Gastroesophageal sphincter (tissue), 3 donors: ENCODE measurements at regions not wholly inside any gene's neighbourhood (a gene's known extent, or its start where the extent isn't known, plus 50 kb on each side); places are given as distances from the start of the nearest gene placed in this dataset.

Source experiments
- POLR2A ChIP-seq, 2 donors: fragments of 450-650 bp; IDR thresholded peaks; one replicate each; pipeline ENCODE4 v1.6.1; 2017; ENCODE audit warnings: antibody characterized with exemption in 2 of 2, mild to moderate bottlenecking in 2 of 2, moderate library complexity in 1 of 2
- TF ChIP-seq, protein P1 (sequence below), 4 experiments: fragments of 200-600 bp in 2 of 4; fragments of 450-650 bp in 2 of 4; sonication (generic) in 1 of 4; IDR thresholded peaks; one replicate each; pipeline ENCODE4 v1.5.1; 2017 to 2019; ENCODE audit warnings: antibody characterized with exemption in 4 of 4, mild to moderate bottlenecking in 2 of 4, moderate library complexity in 2 of 4

DNA sequence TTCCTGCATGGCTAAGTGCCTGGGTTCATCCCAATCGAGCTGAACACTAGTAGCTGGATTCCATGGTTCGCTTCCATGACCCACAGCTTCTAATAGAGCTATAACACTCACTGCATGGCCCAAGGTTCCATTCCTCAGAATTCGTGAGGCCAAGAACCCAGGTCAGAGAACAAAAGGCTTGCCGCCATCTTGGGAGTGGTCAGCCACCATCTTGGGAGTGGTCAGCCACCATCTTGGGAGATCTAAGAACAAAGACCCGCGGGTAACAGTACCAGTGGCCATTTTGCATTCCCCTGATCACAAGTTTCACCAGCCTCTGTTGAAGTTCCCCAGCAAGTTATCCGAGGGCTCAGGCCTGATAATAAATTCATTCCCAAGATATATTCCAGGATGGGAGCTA is 179.6 kb downstream of the LMBRD1 start:
- TF ChIP-seq POLR2A (IDR thresholded peaks at IDR 0.05): no peak
- TF ChIP-seq, protein P1, sequence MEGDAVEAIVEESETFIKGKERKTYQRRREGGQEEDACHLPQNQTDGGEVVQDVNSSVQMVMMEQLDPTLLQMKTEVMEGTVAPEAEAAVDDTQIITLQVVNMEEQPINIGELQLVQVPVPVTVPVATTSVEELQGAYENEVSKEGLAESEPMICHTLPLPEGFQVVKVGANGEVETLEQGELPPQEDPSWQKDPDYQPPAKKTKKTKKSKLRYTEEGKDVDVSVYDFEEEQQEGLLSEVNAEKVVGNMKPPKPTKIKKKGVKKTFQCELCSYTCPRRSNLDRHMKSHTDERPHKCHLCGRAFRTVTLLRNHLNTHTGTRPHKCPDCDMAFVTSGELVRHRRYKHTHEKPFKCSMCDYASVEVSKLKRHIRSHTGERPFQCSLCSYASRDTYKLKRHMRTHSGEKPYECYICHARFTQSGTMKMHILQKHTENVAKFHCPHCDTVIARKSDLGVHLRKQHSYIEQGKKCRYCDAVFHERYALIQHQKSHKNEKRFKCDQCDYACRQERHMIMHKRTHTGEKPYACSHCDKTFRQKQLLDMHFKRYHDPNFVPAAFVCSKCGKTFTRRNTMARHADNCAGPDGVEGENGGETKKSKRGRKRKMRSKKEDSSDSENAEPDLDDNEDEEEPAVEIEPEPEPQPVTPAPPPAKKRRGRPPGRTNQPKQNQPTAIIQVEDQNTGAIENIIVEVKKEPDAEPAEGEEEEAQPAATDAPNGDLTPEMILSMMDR (IDR thresholded peaks at IDR 0.05): no peak
